ENCODE measurements at regions not wholly inside any gene's neighbourhood (a gene's known extent, or its start where the extent isn't known, plus 50 kb on each side); places are given as distances from the start of the nearest gene placed in this dataset.

DNA sequence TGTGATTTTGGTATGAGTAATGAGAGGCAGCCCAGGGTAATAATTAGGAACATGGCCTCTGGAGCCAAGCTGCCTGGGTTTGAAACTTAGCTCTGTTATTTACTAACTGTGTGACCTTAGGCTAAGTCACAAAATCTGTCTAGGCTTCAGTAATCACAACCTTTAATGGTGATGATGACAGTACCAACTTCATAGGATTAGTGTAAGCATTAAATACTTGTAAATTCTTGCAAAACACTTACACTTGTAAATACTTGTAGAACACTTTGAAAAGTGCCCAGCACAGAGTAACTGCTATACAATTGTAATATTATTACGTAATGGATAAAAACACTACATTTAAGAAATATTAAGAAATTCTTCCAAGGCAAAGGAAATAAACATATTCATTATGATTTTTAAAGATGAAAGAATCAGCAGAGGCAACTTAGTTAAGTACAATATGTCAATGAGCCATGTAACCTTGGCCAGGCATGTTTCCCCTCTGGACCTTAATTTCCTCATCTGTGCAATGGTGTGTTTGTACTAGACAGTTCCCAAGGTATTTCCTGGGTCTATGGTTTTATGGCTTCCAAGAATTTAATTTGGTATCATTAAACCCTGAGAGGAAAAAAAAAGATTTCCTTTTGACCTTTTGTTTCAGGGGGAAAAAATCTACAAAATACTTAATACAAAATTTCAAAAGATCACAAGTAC lies 628.5 kb upstream of the KLHL1 start:
- TF ChIP-seq, protein P1, sequence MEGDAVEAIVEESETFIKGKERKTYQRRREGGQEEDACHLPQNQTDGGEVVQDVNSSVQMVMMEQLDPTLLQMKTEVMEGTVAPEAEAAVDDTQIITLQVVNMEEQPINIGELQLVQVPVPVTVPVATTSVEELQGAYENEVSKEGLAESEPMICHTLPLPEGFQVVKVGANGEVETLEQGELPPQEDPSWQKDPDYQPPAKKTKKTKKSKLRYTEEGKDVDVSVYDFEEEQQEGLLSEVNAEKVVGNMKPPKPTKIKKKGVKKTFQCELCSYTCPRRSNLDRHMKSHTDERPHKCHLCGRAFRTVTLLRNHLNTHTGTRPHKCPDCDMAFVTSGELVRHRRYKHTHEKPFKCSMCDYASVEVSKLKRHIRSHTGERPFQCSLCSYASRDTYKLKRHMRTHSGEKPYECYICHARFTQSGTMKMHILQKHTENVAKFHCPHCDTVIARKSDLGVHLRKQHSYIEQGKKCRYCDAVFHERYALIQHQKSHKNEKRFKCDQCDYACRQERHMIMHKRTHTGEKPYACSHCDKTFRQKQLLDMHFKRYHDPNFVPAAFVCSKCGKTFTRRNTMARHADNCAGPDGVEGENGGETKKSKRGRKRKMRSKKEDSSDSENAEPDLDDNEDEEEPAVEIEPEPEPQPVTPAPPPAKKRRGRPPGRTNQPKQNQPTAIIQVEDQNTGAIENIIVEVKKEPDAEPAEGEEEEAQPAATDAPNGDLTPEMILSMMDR (IDR thresholded peaks at IDR 0.05) = no peak
- TF ChIP-seq POLR2A (IDR thresholded peaks at IDR 0.05) (no peak), POLR2AphosphoS5 (IDR thresholded peaks at IDR 0.05) (no peak), EP300 (IDR thresholded peaks at IDR 0.05; ENCODE audit: low read depth) (no peak)
